ENCODE measurements at regions not wholly inside any gene's neighbourhood (a gene's known extent, or its start where the extent isn't known, plus 50 kb on each side); places are given as distances from the start of the nearest gene placed in this dataset.
"Not testable (repeated sequence)": the region's sequence is repeated elsewhere in the genome, so short reads cannot be mapped to it uniquely, and the experiment has no call there.

- no peak for DNase-seq
- no peak overlapping the region for H3K27ac ChIP-seq (ENCODE audit: insufficient read depth, low read length, poor library complexity, severe bottlenecking)
- no peak overlapping the region for H3K4me3 ChIP-seq (ENCODE audit: insufficient read depth, low read depth, low read length, poor library complexity, severe bottlenecking)
- H3K9me3 ChIP-seq (ENCODE audit: control insufficient read depth, low read length) = no peaks in the 10 kb centered on the region
- no peaks in the 10 kb centered on the region for H3K27me3 ChIP-seq (replicated peaks; ENCODE audit: control insufficient read depth, insufficient read depth, low read length, poor library complexity, severe bottlenecking)
- no peaks in the 10 kb centered on the region for H3K4me1 ChIP-seq (ENCODE audit: control insufficient read depth, insufficient read depth, low read length, poor library complexity, severe bottlenecking)
- no peaks in the 10 kb centered on the region for H3K36me3 ChIP-seq (ENCODE audit: control insufficient read depth, insufficient read depth, low read length)
Observed at GRCh38 chr10:21431799-21432198, 93.7 kb downstream of the SKIDA1 start.

GRCh38 chr10:21427804-21428481 is 97.5 kb downstream of the SKIDA1 start:
- no peak for DNase-seq
- Histone ChIP-seq H3K9me3 (ENCODE audit: control insufficient read depth, low read length) (no peaks in the 10 kb centered on the region), H3K4me1 (ENCODE audit: control insufficient read depth, insufficient read depth, low read length, poor library complexity, severe bottlenecking) (no peaks in the 10 kb centered on the region), H3K4me3 (ENCODE audit: insufficient read depth, low read depth, low read length, poor library complexity, severe bottlenecking) (no peak overlapping the region), H3K27me3 (replicated peaks; ENCODE audit: control insufficient read depth, insufficient read depth, low read length, poor library complexity, severe bottlenecking) (no peaks in the 10 kb centered on the region), H3K36me3 (ENCODE audit: control insufficient read depth, insufficient read depth, low read length) (no peaks in the 10 kb centered on the region), H3K27ac (ENCODE audit: insufficient read depth, low read length, poor library complexity, severe bottlenecking) (no peak overlapping the region)

GRCh38 chr10:21424459-21424861 is 101.0 kb downstream of the SKIDA1 start:
- no peak overlapping the region for H3K27ac ChIP-seq (ENCODE audit: insufficient read depth, low read length, poor library complexity, severe bottlenecking)
- DNase-seq = no peak
- no peaks in the 10 kb centered on the region for H3K9me3 ChIP-seq (ENCODE audit: control insufficient read depth, low read length)
- H3K4me1 ChIP-seq (ENCODE audit: control insufficient read depth, insufficient read depth, low read length, poor library complexity, severe bottlenecking) = no peaks in the 10 kb centered on the region
- H3K27me3 ChIP-seq (replicated peaks; ENCODE audit: control insufficient read depth, insufficient read depth, low read length, poor library complexity, severe bottlenecking) = no peaks in the 10 kb centered on the region
- no peaks in the 10 kb centered on the region for H3K36me3 ChIP-seq (ENCODE audit: control insufficient read depth, insufficient read depth, low read length)
- H3K4me3 ChIP-seq (ENCODE audit: insufficient read depth, low read depth, low read length, poor library complexity, severe bottlenecking) = no peak overlapping the region

- Histone ChIP-seq H3K27me3 (replicated peaks; ENCODE audit: control insufficient read depth, insufficient read depth, low read length, poor library complexity, severe bottlenecking) (no peaks in the 10 kb centered on the region), H3K4me1 (ENCODE audit: control insufficient read depth, insufficient read depth, low read length, poor library complexity, severe bottlenecking) (no peaks in the 10 kb centered on the region), H3K27ac (ENCODE audit: insufficient read depth, low read length, poor library complexity, severe bottlenecking) (no peak overlapping the region), H3K4me3 (ENCODE audit: insufficient read depth, low read depth, low read length, poor library complexity, severe bottlenecking) (no peak overlapping the region), H3K9me3 (ENCODE audit: control insufficient read depth, low read length) (no peaks in the 10 kb centered on the region), H3K36me3 (ENCODE audit: control insufficient read depth, insufficient read depth, low read length) (no peaks in the 10 kb centered on the region)
- DNase-seq = no peak
Observed at GRCh38 chr10:21423850-21424249, 101.6 kb downstream of the SKIDA1 start.

DNA sequence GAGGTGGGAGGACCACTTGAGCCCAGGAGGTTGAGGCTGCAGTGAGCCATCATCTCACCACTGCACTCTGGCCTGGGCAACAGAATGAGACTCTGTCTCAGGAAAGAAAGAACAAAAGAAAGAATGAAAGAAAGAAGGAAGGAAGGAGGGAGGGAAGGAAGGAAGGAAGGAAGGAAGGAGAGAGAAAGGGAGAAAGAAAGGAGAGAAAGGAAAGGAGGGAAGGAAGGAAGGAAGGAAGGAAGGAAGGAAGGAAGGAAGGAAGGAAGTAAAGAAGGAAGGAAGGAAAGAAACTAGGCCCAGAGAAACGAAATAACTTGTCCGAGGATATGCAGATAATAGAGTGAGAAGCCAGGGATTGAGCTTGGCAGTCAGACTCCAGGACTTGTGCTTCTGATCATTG is 102.1 kb downstream of the SKIDA1 start:
- Histone ChIP-seq H3K4me1 (ENCODE audit: control insufficient read depth, insufficient read depth, low read length, poor library complexity, severe bottlenecking) (no peaks in the 10 kb centered on the region), H3K9me3 (ENCODE audit: control insufficient read depth, low read length) (no peaks in the 10 kb centered on the region), H3K4me3 (ENCODE audit: insufficient read depth, low read depth, low read length, poor library complexity, severe bottlenecking) (no peak overlapping the region), H3K27me3 (replicated peaks; ENCODE audit: control insufficient read depth, insufficient read depth, low read length, poor library complexity, severe bottlenecking) (no peaks in the 10 kb centered on the region), H3K36me3 (ENCODE audit: control insufficient read depth, insufficient read depth, low read length) (no peaks in the 10 kb centered on the region), H3K27ac (ENCODE audit: insufficient read depth, low read length, poor library complexity, severe bottlenecking) (no peak overlapping the region)
- no peak for DNase-seq

- DNase-seq = no peak
- H3K27ac ChIP-seq (ENCODE audit: insufficient read depth, low read length, poor library complexity, severe bottlenecking) = no peak overlapping the region
- no peaks in the 10 kb centered on the region for H3K36me3 ChIP-seq (ENCODE audit: control insufficient read depth, insufficient read depth, low read length)
- H3K27me3 ChIP-seq (replicated peaks; ENCODE audit: control insufficient read depth, insufficient read depth, low read length, poor library complexity, severe bottlenecking) = no peaks in the 10 kb centered on the region
- no peaks in the 10 kb centered on the region for H3K9me3 ChIP-seq (ENCODE audit: control insufficient read depth, low read length)
- H3K4me1 ChIP-seq (ENCODE audit: control insufficient read depth, insufficient read depth, low read length, poor library complexity, severe bottlenecking) = no peaks in the 10 kb centered on the region
- no peak overlapping the region for H3K4me3 ChIP-seq (ENCODE audit: insufficient read depth, low read depth, low read length, poor library complexity, severe bottlenecking)
Observed at GRCh38 chr10:21421794-21422193, 103.7 kb downstream of the SKIDA1 start.

DNA sequence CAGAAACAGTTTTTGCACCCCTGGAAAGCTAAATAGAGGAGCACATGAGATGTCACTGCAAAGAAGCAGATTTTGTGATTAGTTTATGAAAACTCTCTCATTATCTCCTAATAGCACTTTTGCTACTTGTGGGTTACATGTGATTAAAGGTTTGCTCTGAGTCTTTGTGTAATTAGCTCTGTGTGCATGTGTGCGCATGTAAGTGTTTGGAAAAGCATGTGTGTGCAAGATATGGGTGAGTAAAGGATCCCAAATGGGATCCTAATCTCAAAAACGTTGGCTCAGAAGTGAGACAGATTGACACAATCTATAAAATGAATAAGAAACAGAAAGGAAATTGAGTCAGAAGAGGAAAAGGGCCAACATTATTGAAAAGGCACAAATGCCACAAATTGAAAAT is 104.5 kb downstream of the SKIDA1 start:
- H3K36me3 ChIP-seq (ENCODE audit: control insufficient read depth, insufficient read depth, low read length) = no peaks in the 10 kb centered on the region
- DNase-seq = no peak
- no peaks in the 10 kb centered on the region for H3K27me3 ChIP-seq (replicated peaks; ENCODE audit: control insufficient read depth, insufficient read depth, low read length, poor library complexity, severe bottlenecking)
- no peak overlapping the region for H3K4me3 ChIP-seq (ENCODE audit: insufficient read depth, low read depth, low read length, poor library complexity, severe bottlenecking)
- H3K9me3 ChIP-seq (ENCODE audit: control insufficient read depth, low read length) = no peaks in the 10 kb centered on the region
- H3K4me1 ChIP-seq (ENCODE audit: control insufficient read depth, insufficient read depth, low read length, poor library complexity, severe bottlenecking) = no peaks in the 10 kb centered on the region
- H3K27ac ChIP-seq (ENCODE audit: insufficient read depth, low read length, poor library complexity, severe bottlenecking) = no peak overlapping the region

GRCh38 chr10:21418981-21419576 is 106.4 kb downstream of the SKIDA1 start:
- not testable (repeated sequence) for H3K4me1 ChIP-seq (ENCODE audit: control insufficient read depth, insufficient read depth, low read length, poor library complexity, severe bottlenecking); H3K36me3 ChIP-seq (ENCODE audit: control insufficient read depth, insufficient read depth, low read length); H3K9me3 ChIP-seq (ENCODE audit: control insufficient read depth, low read length); H3K27ac ChIP-seq (ENCODE audit: insufficient read depth, low read length, poor library complexity, severe bottlenecking); DNase-seq; H3K27me3 ChIP-seq (replicated peaks; ENCODE audit: control insufficient read depth, insufficient read depth, low read length, poor library complexity, severe bottlenecking); H3K4me3 ChIP-seq (ENCODE audit: insufficient read depth, low read depth, low read length, poor library complexity, severe bottlenecking)

- Histone ChIP-seq H3K36me3 (ENCODE audit: control insufficient read depth, insufficient read depth, low read length) (no peaks in the 10 kb centered on the region), H3K4me1 (ENCODE audit: control insufficient read depth, insufficient read depth, low read length, poor library complexity, severe bottlenecking) (no peaks in the 10 kb centered on the region), H3K9me3 (ENCODE audit: control insufficient read depth, low read length) (no peaks in the 10 kb centered on the region), H3K27me3 (replicated peaks; ENCODE audit: control insufficient read depth, insufficient read depth, low read length, poor library complexity, severe bottlenecking) (no peaks in the 10 kb centered on the region), H3K27ac (ENCODE audit: insufficient read depth, low read length, poor library complexity, severe bottlenecking) (no peak overlapping the region), H3K4me3 (ENCODE audit: insufficient read depth, low read depth, low read length, poor library complexity, severe bottlenecking) (no peak overlapping the region)
- no peak for DNase-seq
Observed at GRCh38 chr10:21417172-21417712, 108.2 kb downstream of the SKIDA1 start.

DNA sequence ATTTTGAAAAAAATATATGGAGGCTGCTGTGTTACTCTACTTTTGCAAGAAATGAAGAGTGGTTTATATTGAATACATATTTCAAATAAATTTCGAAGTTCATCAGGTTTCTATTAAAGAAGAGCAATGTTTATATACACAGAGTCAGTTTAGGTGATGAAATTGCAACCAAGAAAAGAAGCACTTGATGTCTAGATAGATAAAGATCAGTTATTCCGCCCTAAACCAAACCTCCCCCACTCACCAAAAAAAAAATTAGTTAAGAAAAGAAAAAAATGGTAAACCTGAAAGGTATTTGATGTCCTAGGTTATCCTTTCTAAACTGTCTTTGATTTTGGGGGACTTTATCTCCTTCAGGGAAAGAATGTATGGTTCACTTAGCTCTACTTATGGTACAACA is 111.8 kb downstream of the SKIDA1 start:
- Histone ChIP-seq H3K27me3 (replicated peaks; ENCODE audit: control insufficient read depth, insufficient read depth, low read length, poor library complexity, severe bottlenecking) (no peaks in the 10 kb centered on the region), H3K36me3 (ENCODE audit: control insufficient read depth, insufficient read depth, low read length) (no peaks in the 10 kb centered on the region), H3K9me3 (ENCODE audit: control insufficient read depth, low read length) (no peaks in the 10 kb centered on the region), H3K4me1 (ENCODE audit: control insufficient read depth, insufficient read depth, low read length, poor library complexity, severe bottlenecking) (no peaks in the 10 kb centered on the region), H3K4me3 (ENCODE audit: insufficient read depth, low read depth, low read length, poor library complexity, severe bottlenecking) (no peak overlapping the region), H3K27ac (ENCODE audit: insufficient read depth, low read length, poor library complexity, severe bottlenecking) (no peak overlapping the region)
- DNase-seq = no peak
